ENCODE measurements at regions not wholly inside any gene's neighbourhood (a gene's known extent, or its start where the extent isn't known, plus 50 kb on each side); places are given as distances from the start of the nearest gene placed in this dataset.
A peak's percentile ranks its signal among the peaks of the same experiment; 100 is the strongest.
"Not testable (repeated sequence)": the region's sequence is repeated elsewhere in the genome, so short reads cannot be mapped to it uniquely, and the experiment has no call there.

DNA sequence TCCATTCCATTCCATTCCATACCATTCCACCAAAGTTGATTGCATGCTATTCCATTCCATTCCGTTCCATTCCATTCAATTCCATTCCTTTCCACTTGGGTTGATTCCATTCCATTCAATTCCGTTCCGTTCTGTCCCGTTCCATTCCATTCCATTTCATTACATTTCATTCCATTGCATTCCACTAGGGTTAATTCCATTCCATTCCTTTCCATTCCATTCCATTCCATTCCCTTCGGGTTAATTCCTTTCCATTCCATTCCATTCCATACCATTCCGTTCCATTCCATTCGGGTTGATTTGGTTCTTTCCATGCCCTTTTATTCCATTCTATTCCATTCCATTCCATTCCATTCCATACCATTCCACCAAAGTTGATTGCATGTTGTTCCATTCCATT is 131.9 kb downstream of the CWH43 start:
- H3K9me3 ChIP-seq (ENCODE audit: low read depth), result peaks cover 18% of the 10 kb centered on the region
- not testable (repeated sequence) for H3K4me2 ChIP-seq; H3K27me3 ChIP-seq; H3K4me1 ChIP-seq (ENCODE audit: insufficient read depth); H2AFZ ChIP-seq; H3K4me3 ChIP-seq; H3K36me3 ChIP-seq (replicated peaks; ENCODE audit: insufficient read depth, low read depth); H3K79me2 ChIP-seq; H3K27ac ChIP-seq; DNase-seq (ENCODE audit: low spot score); H4K20me1 ChIP-seq (ENCODE audit: insufficient read depth, poor library complexity, severe bottlenecking); H3K9me2 ChIP-seq (replicated peaks; ENCODE audit: insufficient read depth)
- WGBS (ENCODE audit: low lambda C conversion rate, missing lambda C conversion rate), result 83% methylated on average over 7 of the region's 7 CpGs

DNA sequence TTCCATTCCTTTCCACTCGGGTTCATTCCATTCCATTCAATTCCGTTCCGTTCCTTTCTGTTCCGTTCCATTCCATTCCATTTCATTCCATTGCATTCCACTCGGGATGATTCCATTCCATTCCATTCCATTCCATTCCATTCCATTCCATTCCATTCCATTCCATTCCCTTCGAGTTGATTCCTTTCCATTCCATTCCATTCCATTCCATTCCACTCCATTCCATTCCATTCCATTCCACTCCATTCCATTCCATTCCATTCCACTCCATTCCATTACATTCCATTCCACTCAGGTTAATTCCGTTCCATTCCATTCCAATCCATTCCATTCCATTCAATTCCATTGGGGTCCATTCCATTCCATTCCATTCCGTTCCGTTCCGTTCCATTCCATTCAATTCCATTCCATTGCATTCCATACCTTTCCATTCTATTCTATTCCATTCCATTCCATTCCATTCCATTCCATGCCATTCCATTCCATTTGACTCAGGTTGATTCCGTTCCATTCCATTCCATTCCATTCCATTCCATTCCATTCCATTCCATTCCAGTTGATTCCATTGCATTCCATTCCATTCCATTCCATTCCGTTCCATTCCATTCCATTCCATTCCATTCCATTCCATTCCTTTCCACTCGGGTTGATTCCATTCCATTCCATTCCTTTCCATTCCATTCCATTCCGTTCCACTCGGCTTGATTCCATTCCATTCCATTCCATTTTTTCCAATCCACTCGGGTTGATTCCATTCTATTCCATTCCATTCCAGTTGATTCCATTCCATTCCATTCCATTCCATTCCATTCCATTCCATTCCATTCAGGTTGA is 132.5 kb downstream of the CWH43 start:
- not testable (repeated sequence) for H4K20me1 ChIP-seq (ENCODE audit: insufficient read depth, poor library complexity, severe bottlenecking); H3K36me3 ChIP-seq (replicated peaks; ENCODE audit: insufficient read depth, low read depth); H3K4me3 ChIP-seq; H3K79me2 ChIP-seq; H3K4me2 ChIP-seq; H3K27ac ChIP-seq; H3K4me1 ChIP-seq (ENCODE audit: insufficient read depth); H3K27me3 ChIP-seq; H2AFZ ChIP-seq; H3K9me2 ChIP-seq (replicated peaks; ENCODE audit: insufficient read depth)
- 63% methylated on average over 16 of the region's 16 CpGs for WGBS (ENCODE audit: low lambda C conversion rate, missing lambda C conversion rate)
- DNase-seq (ENCODE audit: low spot score), result peak; percentile 34
- H3K9me3 ChIP-seq (ENCODE audit: low read depth), result peaks cover 18% of the 10 kb centered on the region

DNA sequence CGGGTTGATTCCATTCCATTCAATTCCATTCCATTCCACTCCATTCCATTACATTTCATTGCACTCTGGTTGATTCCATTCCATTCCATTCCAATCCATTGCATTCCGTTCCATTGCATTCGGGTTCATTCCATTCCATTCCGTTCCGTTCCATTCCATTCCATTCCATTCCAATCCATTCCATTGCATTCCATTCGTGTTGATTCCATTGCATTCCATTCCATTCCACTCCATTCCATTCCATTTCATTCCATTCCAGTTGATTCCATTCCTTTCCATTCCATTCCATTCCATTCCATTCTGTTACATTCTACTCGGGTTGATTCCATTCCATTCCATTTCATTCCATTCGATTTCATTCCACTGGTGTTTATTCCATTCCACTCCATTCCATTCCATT is 133.3 kb downstream of the CWH43 start:
- not testable (repeated sequence) for H3K4me2 ChIP-seq; H3K4me1 ChIP-seq (ENCODE audit: insufficient read depth); H3K79me2 ChIP-seq; H3K36me3 ChIP-seq (replicated peaks; ENCODE audit: insufficient read depth, low read depth); H3K9me2 ChIP-seq (replicated peaks; ENCODE audit: insufficient read depth); H2AFZ ChIP-seq; DNase-seq (ENCODE audit: low spot score); H3K27me3 ChIP-seq; H4K20me1 ChIP-seq (ENCODE audit: insufficient read depth, poor library complexity, severe bottlenecking); H3K27ac ChIP-seq; H3K4me3 ChIP-seq
- peaks cover 18% of the 10 kb centered on the region for H3K9me3 ChIP-seq (ENCODE audit: low read depth)
- 54% methylated on average over 8 of the region's 8 CpGs for WGBS (ENCODE audit: low lambda C conversion rate, missing lambda C conversion rate)

DNA sequence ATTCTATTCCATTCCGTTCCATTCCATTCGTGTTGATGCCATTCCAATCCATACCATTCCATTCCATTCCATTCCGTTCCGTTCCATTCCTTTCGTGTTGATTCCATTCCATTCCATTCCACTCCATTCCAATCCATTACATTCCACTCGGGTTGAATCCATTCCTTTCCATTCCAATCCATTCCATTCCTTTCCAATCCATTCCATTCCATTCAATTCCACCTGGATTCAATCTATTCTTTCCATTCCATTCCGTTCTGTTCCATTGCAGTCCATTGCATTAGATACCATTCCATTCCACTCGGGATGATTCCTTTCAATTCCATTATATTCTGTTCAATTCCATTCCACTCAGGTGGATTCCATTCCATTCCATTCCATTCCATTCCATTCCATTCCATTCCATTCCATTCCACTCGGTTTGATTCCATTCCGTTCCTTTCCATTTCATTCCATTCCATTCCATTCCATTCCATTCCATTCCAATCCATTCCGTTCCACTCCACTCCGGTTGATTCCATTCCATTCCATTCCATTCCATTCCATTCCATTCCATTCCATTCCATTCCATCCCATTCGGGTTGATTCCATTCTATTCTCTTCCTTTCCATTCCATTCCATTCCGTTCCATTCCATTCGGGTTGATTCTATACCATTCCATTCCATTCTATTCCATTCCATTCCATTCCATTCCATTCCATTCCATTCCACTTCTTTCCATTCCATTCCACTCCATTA is 134.1 kb downstream of the CWH43 start:
- H3K79me2 ChIP-seq; H4K20me1 ChIP-seq (ENCODE audit: insufficient read depth, poor library complexity, severe bottlenecking); DNase-seq (ENCODE audit: low spot score); H3K4me1 ChIP-seq (ENCODE audit: insufficient read depth); H3K27ac ChIP-seq; H3K9me2 ChIP-seq (replicated peaks; ENCODE audit: insufficient read depth); H3K4me3 ChIP-seq; H2AFZ ChIP-seq; H3K36me3 ChIP-seq (replicated peaks; ENCODE audit: insufficient read depth, low read depth); H3K4me2 ChIP-seq; H3K27me3 ChIP-seq: not testable (repeated sequence)
- 56% methylated on average over 15 of the region's 15 CpGs for WGBS (ENCODE audit: low lambda C conversion rate, missing lambda C conversion rate)
- H3K9me3 ChIP-seq (ENCODE audit: low read depth), result peaks cover 18% of the 10 kb centered on the region

DNA sequence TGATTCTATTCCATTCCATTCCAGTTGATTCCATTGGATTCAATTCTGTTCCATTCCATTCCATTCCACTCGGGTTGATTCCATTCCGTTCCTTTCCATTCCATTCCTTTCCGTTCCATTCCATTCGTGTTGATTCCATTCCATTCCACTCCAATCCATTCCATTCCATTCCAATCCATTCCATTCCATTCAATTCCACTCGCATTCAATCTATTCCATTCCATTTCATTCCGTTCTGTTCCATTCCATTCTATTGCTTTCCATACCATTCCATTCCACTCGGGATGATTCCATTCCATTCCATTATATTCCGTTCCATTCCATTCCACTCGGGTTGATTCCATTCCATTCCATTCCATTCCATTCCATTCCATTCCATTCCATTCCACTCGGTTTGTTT is 134.7 kb downstream of the CWH43 start:
- not testable (repeated sequence) for H4K20me1 ChIP-seq (ENCODE audit: insufficient read depth, poor library complexity, severe bottlenecking); H3K4me1 ChIP-seq (ENCODE audit: insufficient read depth); H3K4me3 ChIP-seq; H3K9me2 ChIP-seq (replicated peaks; ENCODE audit: insufficient read depth); H3K27me3 ChIP-seq; H3K27ac ChIP-seq; H3K79me2 ChIP-seq; H3K4me2 ChIP-seq; H2AFZ ChIP-seq; H3K36me3 ChIP-seq (replicated peaks; ENCODE audit: insufficient read depth, low read depth)
- peaks cover 18% of the 10 kb centered on the region for H3K9me3 ChIP-seq (ENCODE audit: low read depth)
- WGBS (ENCODE audit: low lambda C conversion rate, missing lambda C conversion rate), result 72% methylated on average over 10 of the region's 10 CpGs
- peak; percentile 74 for DNase-seq (ENCODE audit: low spot score)

DNA sequence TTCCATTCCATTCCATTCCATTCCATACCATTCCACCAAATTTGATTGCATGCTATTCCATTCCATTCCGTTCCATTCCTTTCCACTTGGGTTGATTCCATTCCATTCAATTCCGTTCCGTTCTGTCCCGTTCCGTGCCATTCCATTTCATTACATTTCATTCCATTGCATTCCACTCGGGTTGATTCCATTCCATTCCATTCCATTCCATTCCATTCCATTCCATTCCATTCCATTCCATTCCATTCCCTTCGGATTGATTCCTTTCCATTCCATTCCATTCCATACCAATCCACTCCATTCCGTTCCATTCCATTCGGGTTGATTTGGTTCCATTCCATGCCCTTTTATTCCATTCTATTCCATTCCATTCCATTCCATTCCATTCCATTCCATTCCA is 140.4 kb downstream of the CWH43 start:
- H3K4me2 ChIP-seq; H3K27me3 ChIP-seq; DNase-seq (ENCODE audit: low spot score); H2AFZ ChIP-seq; H3K79me2 ChIP-seq; H3K9me2 ChIP-seq (replicated peaks; ENCODE audit: insufficient read depth); H4K20me1 ChIP-seq (ENCODE audit: insufficient read depth, poor library complexity, severe bottlenecking); H3K4me3 ChIP-seq; H3K9me3 ChIP-seq (ENCODE audit: low read depth); H3K36me3 ChIP-seq (replicated peaks; ENCODE audit: insufficient read depth, low read depth); H3K4me1 ChIP-seq (ENCODE audit: insufficient read depth); H3K27ac ChIP-seq: not testable (repeated sequence)
- 46% methylated on average over 2 of the region's 9 CpGs for WGBS (ENCODE audit: low lambda C conversion rate, missing lambda C conversion rate)

DNA sequence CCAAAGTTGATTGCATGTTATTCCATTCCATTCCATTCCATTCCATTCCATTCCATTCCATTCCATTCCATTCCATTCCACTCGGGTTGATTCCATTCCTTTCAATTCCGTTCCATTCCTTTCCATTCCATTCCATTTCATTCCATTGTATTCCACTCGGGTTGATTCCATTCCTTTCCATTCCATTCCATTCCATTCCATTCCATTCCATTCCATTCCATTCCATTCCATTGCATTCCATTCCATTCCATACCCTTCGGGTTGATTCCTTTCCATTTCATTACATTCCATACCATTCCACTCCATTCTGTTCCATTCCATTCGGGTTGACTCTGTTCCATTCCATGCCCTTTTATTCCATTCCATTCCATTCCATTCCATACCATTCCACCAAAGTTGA is 140.8 kb downstream of the CWH43 start:
- not testable (repeated sequence) for H3K4me1 ChIP-seq (ENCODE audit: insufficient read depth); H3K9me3 ChIP-seq (ENCODE audit: low read depth); H2AFZ ChIP-seq; H3K27ac ChIP-seq; H4K20me1 ChIP-seq (ENCODE audit: insufficient read depth, poor library complexity, severe bottlenecking); H3K27me3 ChIP-seq; H3K79me2 ChIP-seq; H3K36me3 ChIP-seq (replicated peaks; ENCODE audit: insufficient read depth, low read depth); DNase-seq (ENCODE audit: low spot score); H3K4me2 ChIP-seq; H3K4me3 ChIP-seq; H3K9me2 ChIP-seq (replicated peaks; ENCODE audit: insufficient read depth)
- WGBS (ENCODE audit: low lambda C conversion rate, missing lambda C conversion rate), result no CpG with 5 or more reads among the region's 5 CpGs

DNA sequence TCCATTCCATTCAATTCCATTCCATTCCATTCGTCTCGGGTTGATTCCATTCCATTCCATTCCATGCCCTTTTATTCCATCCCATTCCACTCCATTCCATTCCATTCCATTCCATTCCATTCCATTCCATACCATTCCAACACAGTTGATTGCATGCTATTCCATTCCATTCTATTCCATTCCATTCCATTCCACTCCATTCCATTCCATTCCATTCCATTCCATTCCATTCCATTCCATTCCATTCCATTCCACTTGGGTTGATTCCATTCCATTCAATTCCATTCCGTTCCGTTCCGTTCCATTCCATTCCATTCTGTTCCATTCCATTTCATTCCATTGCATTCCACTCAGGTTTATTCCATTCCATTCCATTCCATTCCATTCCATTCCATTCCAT is 143.3 kb downstream of the CWH43 start:
- not testable (repeated sequence) for H2AFZ ChIP-seq; H3K27me3 ChIP-seq; H3K36me3 ChIP-seq (replicated peaks; ENCODE audit: insufficient read depth, low read depth); H3K4me3 ChIP-seq; H3K9me2 ChIP-seq (replicated peaks; ENCODE audit: insufficient read depth); H3K27ac ChIP-seq; H3K9me3 ChIP-seq (ENCODE audit: low read depth); DNase-seq (ENCODE audit: low spot score); H4K20me1 ChIP-seq (ENCODE audit: insufficient read depth, poor library complexity, severe bottlenecking); H3K79me2 ChIP-seq; H3K4me2 ChIP-seq; H3K4me1 ChIP-seq (ENCODE audit: insufficient read depth)
- no CpG with 5 or more reads among the region's 5 CpGs for WGBS (ENCODE audit: low lambda C conversion rate, missing lambda C conversion rate)

DNA sequence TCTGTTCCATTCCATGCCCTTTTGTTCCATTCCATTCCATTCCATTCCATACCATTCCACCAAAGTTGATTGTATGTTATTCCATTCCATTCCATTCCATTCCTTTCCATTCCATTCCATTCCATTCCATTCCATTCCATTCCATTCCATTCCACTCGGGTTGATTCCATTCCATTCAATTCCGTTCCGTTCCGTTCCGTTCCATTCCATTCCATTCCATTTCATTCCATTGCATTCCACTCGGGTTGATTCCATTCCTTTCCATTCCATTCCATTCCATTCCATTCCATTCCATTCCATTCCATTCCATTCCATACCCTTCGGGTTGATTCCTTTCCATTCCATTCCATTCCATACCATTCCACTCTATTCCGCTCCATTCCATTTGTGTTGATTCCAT is 143.8 kb downstream of the CWH43 start:
- DNase-seq (ENCODE audit: low spot score); H2AFZ ChIP-seq; H3K9me2 ChIP-seq (replicated peaks; ENCODE audit: insufficient read depth); H3K4me3 ChIP-seq; H3K9me3 ChIP-seq (ENCODE audit: low read depth); H3K36me3 ChIP-seq (replicated peaks; ENCODE audit: insufficient read depth, low read depth); H3K4me1 ChIP-seq (ENCODE audit: insufficient read depth); H3K27ac ChIP-seq; H4K20me1 ChIP-seq (ENCODE audit: insufficient read depth, poor library complexity, severe bottlenecking); H3K4me2 ChIP-seq; H3K27me3 ChIP-seq; H3K79me2 ChIP-seq: not testable (repeated sequence)
- WGBS (ENCODE audit: low lambda C conversion rate, missing lambda C conversion rate), result 51% methylated on average over 7 of the region's 8 CpGs

All from hepatocyte (in vitro differentiated cells).